ENCODE measurements at regions not wholly inside any gene's neighbourhood (a gene's known extent, or its start where the extent isn't known, plus 50 kb on each side); places are given as distances from the start of the nearest gene placed in this dataset.

DNA sequence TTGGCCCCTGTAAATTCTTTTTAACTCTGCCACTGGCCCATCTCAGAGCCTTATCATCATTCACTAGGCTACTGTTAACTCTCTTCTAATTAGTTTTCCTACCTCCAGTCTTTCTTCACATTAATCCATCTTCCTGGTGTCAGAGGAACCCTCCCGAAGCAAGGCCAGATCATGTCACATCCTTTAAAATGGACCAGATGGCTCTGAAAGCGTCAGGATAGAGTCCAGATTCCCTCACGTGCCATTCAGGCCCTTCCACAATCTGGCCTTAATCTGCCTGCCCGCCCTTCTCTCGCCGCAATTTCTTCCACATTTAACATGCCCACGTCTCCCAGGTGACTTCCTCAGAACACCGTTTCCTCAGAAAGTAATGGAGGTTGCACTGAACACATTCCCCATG is 86.5 kb downstream of the RFC3 start:
- TF ChIP-seq EGR1 (IDR thresholded peaks at IDR 0.05; ENCODE audit: low read depth in 2 of 2): no peak
- TF ChIP-seq, protein P1, sequence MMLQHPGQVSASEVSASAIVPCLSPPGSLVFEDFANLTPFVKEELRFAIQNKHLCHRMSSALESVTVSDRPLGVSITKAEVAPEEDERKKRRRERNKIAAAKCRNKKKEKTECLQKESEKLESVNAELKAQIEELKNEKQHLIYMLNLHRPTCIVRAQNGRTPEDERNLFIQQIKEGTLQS (IDR thresholded peaks at IDR 0.05): no peak
- no peak for TF ChIP-seq FOXA2 (IDR thresholded peaks at IDR 0.05)
- TF ChIP-seq, protein P2, sequence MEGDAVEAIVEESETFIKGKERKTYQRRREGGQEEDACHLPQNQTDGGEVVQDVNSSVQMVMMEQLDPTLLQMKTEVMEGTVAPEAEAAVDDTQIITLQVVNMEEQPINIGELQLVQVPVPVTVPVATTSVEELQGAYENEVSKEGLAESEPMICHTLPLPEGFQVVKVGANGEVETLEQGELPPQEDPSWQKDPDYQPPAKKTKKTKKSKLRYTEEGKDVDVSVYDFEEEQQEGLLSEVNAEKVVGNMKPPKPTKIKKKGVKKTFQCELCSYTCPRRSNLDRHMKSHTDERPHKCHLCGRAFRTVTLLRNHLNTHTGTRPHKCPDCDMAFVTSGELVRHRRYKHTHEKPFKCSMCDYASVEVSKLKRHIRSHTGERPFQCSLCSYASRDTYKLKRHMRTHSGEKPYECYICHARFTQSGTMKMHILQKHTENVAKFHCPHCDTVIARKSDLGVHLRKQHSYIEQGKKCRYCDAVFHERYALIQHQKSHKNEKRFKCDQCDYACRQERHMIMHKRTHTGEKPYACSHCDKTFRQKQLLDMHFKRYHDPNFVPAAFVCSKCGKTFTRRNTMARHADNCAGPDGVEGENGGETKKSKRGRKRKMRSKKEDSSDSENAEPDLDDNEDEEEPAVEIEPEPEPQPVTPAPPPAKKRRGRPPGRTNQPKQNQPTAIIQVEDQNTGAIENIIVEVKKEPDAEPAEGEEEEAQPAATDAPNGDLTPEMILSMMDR (IDR thresholded peaks at IDR 0.05; ENCODE audit: low read depth, low read length, missing input control): no peak
- TF ChIP-seq TAF1 (conservative IDR thresholded peaks at IDR 0.05): no peak
- TF ChIP-seq GABPA (IDR thresholded peaks at IDR 0.05 in 1 of 2, conservative IDR thresholded peaks at IDR 0.05 in 1 of 2): no peak
- no peak for TF ChIP-seq RXRA (IDR thresholded peaks at IDR 0.05)
- TF ChIP-seq, protein P3, sequence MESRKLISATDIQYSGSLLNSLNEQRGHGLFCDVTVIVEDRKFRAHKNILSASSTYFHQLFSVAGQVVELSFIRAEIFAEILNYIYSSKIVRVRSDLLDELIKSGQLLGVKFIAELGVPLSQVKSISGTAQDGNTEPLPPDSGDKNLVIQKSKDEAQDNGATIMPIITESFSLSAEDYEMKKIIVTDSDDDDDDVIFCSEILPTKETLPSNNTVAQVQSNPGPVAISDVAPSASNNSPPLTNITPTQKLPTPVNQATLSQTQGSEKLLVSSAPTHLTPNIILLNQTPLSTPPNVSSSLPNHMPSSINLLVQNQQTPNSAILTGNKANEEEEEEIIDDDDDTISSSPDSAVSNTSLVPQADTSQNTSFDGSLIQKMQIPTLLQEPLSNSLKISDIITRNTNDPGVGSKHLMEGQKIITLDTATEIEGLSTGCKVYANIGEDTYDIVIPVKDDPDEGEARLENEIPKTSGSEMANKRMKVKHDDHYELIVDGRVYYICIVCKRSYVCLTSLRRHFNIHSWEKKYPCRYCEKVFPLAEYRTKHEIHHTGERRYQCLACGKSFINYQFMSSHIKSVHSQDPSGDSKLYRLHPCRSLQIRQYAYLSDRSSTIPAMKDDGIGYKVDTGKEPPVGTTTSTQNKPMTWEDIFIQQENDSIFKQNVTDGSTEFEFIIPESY (IDR thresholded peaks at IDR 0.05): no peak
- no peak for TF ChIP-seq HNF4G (IDR thresholded peaks at IDR 0.05)
- TF ChIP-seq YY1 (IDR thresholded peaks at IDR 0.05): no peak
- no peak for TF ChIP-seq JUND (IDR thresholded peaks at IDR 0.05)
- no peak for TF ChIP-seq FOXA1 (IDR thresholded peaks at IDR 0.05)
- TF ChIP-seq, protein P4, sequence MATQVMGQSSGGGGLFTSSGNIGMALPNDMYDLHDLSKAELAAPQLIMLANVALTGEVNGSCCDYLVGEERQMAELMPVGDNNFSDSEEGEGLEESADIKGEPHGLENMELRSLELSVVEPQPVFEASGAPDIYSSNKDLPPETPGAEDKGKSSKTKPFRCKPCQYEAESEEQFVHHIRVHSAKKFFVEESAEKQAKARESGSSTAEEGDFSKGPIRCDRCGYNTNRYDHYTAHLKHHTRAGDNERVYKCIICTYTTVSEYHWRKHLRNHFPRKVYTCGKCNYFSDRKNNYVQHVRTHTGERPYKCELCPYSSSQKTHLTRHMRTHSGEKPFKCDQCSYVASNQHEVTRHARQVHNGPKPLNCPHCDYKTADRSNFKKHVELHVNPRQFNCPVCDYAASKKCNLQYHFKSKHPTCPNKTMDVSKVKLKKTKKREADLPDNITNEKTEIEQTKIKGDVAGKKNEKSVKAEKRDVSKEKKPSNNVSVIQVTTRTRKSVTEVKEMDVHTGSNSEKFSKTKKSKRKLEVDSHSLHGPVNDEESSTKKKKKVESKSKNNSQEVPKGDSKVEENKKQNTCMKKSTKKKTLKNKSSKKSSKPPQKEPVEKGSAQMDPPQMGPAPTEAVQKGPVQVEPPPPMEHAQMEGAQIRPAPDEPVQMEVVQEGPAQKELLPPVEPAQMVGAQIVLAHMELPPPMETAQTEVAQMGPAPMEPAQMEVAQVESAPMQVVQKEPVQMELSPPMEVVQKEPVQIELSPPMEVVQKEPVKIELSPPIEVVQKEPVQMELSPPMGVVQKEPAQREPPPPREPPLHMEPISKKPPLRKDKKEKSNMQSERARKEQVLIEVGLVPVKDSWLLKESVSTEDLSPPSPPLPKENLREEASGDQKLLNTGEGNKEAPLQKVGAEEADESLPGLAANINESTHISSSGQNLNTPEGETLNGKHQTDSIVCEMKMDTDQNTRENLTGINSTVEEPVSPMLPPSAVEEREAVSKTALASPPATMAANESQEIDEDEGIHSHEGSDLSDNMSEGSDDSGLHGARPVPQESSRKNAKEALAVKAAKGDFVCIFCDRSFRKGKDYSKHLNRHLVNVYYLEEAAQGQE (IDR thresholded peaks at IDR 0.05): no peak
- TF ChIP-seq RAD21 (IDR thresholded peaks at IDR 0.05): no peak
- TF ChIP-seq, protein P5, sequence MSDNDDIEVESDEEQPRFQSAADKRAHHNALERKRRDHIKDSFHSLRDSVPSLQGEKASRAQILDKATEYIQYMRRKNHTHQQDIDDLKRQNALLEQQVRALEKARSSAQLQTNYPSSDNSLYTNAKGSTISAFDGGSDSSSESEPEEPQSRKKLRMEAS (IDR thresholded peaks at IDR 0.05): no peak
- no peak for TF ChIP-seq SP1 (IDR thresholded peaks at IDR 0.05)
- no peak for TF ChIP-seq NR2F2 (IDR thresholded peaks at IDR 0.05)
- TF ChIP-seq HNF4A (conservative IDR thresholded peaks at IDR 0.05): no peak
- Histone ChIP-seq H3K27me3 (ENCODE audit: control insufficient read depth in 4 of 4, insufficient read depth in 4 of 4, low read length in 3 of 4) (no peaks in the 10 kb centered on the region), H3K27ac (ENCODE audit: low read depth in 1 of 2, low read length in 2 of 2) (no peak overlapping the region), H3K36me3 (ENCODE audit: control insufficient read depth in 4 of 4, insufficient read depth in 3 of 4, low read depth in 1 of 4, low read length in 3 of 4) (no peaks in the 10 kb centered on the region), H3K9ac (ENCODE audit: low read depth in 1 of 2, low read length in 2 of 2) (no peak overlapping the region), H3K9me3 (ENCODE audit: control insufficient read depth in 4 of 4, low read length in 3 of 4) (no peaks in the 10 kb centered on the region), H3K4me1 (ENCODE audit: control insufficient read depth in 4 of 4, insufficient read depth in 4 of 4, low read length in 3 of 4) (no peaks in the 10 kb centered on the region), H3K4me3 (ENCODE audit: low read depth in 1 of 3, low read length in 3 of 3) (no peak overlapping the region)
- WGBS: 86% methylated on average over 8 of the region's 8 CpGs
- DNase-seq (ENCODE audit: low spot score): no peak

Measured in liver (tissue), 8 donors.